SK-N-SH (cell line): ENCODE measurements at regions not wholly inside any gene's neighbourhood (a gene's known extent, or its start where the extent isn't known, plus 50 kb on each side); places are given as distances from the start of the nearest gene placed in this dataset.

ENCODE experiments used
- CHD2 ChIP-seq: fragments of 150-350 bp; IDR thresholded peaks from 2 replicates; pipeline ENCODE4 v1.6.1; 2018; ENCODE audit warnings: low read length; ENCODE audit not compliant: partially characterized antibody
- EZH2phosphoT487 ChIP-seq: fragments of 200-600 bp; sonication (generic); IDR thresholded peaks from 2 replicates; pipeline ENCODE4 v1.6.1; 2017; ENCODE audit warnings: low read depth, mixed run types, mild to moderate bottlenecking, antibody characterized with exemption, moderate library complexity, borderline replicate concordance

DNA sequence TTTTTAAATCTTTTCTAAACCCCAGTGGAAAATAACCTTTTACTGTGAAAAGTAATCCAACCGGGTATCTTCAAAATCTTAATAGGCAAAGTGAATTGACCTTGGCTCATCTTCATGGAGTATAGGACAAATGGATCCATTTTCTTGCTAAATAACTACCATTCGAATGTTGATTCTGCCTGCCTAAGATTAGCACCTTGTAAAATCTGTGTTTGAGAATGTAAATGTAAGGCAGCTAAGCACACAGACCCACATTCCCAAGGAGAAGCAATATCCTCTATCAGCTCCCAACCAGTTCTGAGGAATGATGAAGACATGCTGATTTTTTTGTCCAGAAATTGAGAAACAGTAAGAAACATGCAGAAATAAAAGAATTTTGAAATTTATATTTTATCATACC lies 509.8 kb upstream of the SMIM21 start:
- TF ChIP-seq EZH2phosphoT487 = no peak
- no peak for TF ChIP-seq CHD2
